ENCODE measurements at regions not wholly inside any gene's neighbourhood (a gene's known extent, or its start where the extent isn't known, plus 50 kb on each side); places are given as distances from the start of the nearest gene placed in this dataset.

- Histone ChIP-seq H3K4me3 (ENCODE audit: low read depth, low read length, poor library complexity, severe bottlenecking) (no peak overlapping the region), H3K36me3 (ENCODE audit: insufficient read depth, low read length) (no peaks in the 10 kb centered on the region), H3K9me2 (ENCODE audit: insufficient read depth, low read length) (no peaks in the 10 kb centered on the region), H3K4me2 (ENCODE audit: low read length) (no peak overlapping the region), H4K20me1 (ENCODE audit: insufficient read depth, low read length) (no peaks in the 10 kb centered on the region), H3K9me3 (ENCODE audit: low read length) (no peaks in the 10 kb centered on the region), H2AFZ (ENCODE audit: low read length) (no peak overlapping the region), H3K27ac (ENCODE audit: low read depth, low read length, poor library complexity, severe bottlenecking) (no peak overlapping the region), H3K79me2 (ENCODE audit: insufficient read depth, low read depth, low read length) (no peaks in the 10 kb centered on the region), H3K4me1 (ENCODE audit: insufficient read depth, low read length, poor library complexity, severe bottlenecking) (no peaks in the 10 kb centered on the region)
- TF ChIP-seq EZH2phosphoT487 (IDR thresholded peaks at IDR 0.05; ENCODE audit: borderline replicate concordance, low read depth, low read length) (no peak), CTCF (conservative IDR thresholded peaks at IDR 0.05; ENCODE audit: low read length) (no peak)
- intact Hi-C loops (cut with micrococcal nuclease; ENCODE audit: unreplicated experiment): no loop called here
- no peak for DNase-seq (ENCODE audit: low spot score)
- no TSS peak for BruUV-seq (replicated peaks)
- ChIA-PET CTCF (ENCODE audit: unreplicated experiment) (no interaction called here), POLR2A (interaction anchor here (0.8 kb wide), 1 partner anchor 44 kb away, joined by 3 read pairs; no protein-coding TSS in a partner anchor)
These were observed 65.5 kb upstream of the NRIP1 start for GRCh38 chr21:15130326-15130725.

- DNase-seq (ENCODE audit: low spot score): no peak
- Histone ChIP-seq H3K4me3 (ENCODE audit: low read depth, low read length, poor library complexity, severe bottlenecking) (no peak overlapping the region), H3K9me2 (ENCODE audit: insufficient read depth, low read length) (no peaks in the 10 kb centered on the region), H3K4me1 (ENCODE audit: insufficient read depth, low read length, poor library complexity, severe bottlenecking) (no peaks in the 10 kb centered on the region), H4K20me1 (ENCODE audit: insufficient read depth, low read length) (no peaks in the 10 kb centered on the region), H2AFZ (ENCODE audit: low read length) (no peak overlapping the region), H3K4me2 (ENCODE audit: low read length) (no peak overlapping the region), H3K36me3 (ENCODE audit: insufficient read depth, low read length) (no peaks in the 10 kb centered on the region), H3K79me2 (ENCODE audit: insufficient read depth, low read depth, low read length) (no peaks in the 10 kb centered on the region), H3K9me3 (ENCODE audit: low read length) (no peaks in the 10 kb centered on the region), H3K27ac (ENCODE audit: low read depth, low read length, poor library complexity, severe bottlenecking) (no peak overlapping the region)
- CTCF ChIA-PET (ENCODE audit: unreplicated experiment): no interaction called here
- intact Hi-C loops (cut with micrococcal nuclease; ENCODE audit: unreplicated experiment): no loop called here
- POLR2A ChIA-PET: no interaction called here
- TF ChIP-seq EZH2phosphoT487 (IDR thresholded peaks at IDR 0.05; ENCODE audit: borderline replicate concordance, low read depth, low read length) (no peak), CTCF (conservative IDR thresholded peaks at IDR 0.05; ENCODE audit: low read length) (no peak)
- no TSS peak for BruUV-seq (replicated peaks)
These were observed 66.0 kb upstream of the NRIP1 start for GRCh38 chr21:15130751-15131150.

- Histone ChIP-seq H3K27ac (ENCODE audit: low read depth, low read length, poor library complexity, severe bottlenecking) (no peak overlapping the region), H3K9me3 (ENCODE audit: low read length) (no peaks in the 10 kb centered on the region), H2AFZ (ENCODE audit: low read length) (no peak overlapping the region), H4K20me1 (ENCODE audit: insufficient read depth, low read length) (no peaks in the 10 kb centered on the region), H3K36me3 (ENCODE audit: insufficient read depth, low read length) (no peaks in the 10 kb centered on the region), H3K79me2 (ENCODE audit: insufficient read depth, low read depth, low read length) (no peaks in the 10 kb centered on the region), H3K4me3 (ENCODE audit: low read depth, low read length, poor library complexity, severe bottlenecking) (no peak overlapping the region), H3K4me1 (ENCODE audit: insufficient read depth, low read length, poor library complexity, severe bottlenecking) (no peaks in the 10 kb centered on the region), H3K4me2 (ENCODE audit: low read length) (no peak overlapping the region), H3K9me2 (ENCODE audit: insufficient read depth, low read length) (no peaks in the 10 kb centered on the region)
- TF ChIP-seq EZH2phosphoT487 (IDR thresholded peaks at IDR 0.05; ENCODE audit: borderline replicate concordance, low read depth, low read length) (no peak), CTCF (conservative IDR thresholded peaks at IDR 0.05; ENCODE audit: low read length) (no peak)
- ChIA-PET CTCF (ENCODE audit: unreplicated experiment) (no interaction called here), POLR2A (interaction anchor here (0.6 to 1.6 kb wide), 2 partner anchors 9 to 11 kb away, joined by 3 to 4 read pairs; no protein-coding TSS in a partner anchor)
- no TSS peak for BruUV-seq (replicated peaks)
- intact Hi-C loops (cut with micrococcal nuclease; ENCODE audit: unreplicated experiment): no loop called here
- no peak for DNase-seq (ENCODE audit: low spot score)
These were observed 68.0 kb upstream of the NRIP1 start for GRCh38 chr21:15132781-15133180.

Measured in OCI-LY7 (cell line).